Endothelial cell of umbilical vein (primary cell): ENCODE measurements at regions not wholly inside any gene's neighbourhood (a gene's known extent, or its start where the extent isn't known, plus 50 kb on each side); places are given as distances from the start of the nearest gene placed in this dataset.

ENCODE experiments used
- BruUV-seq: library from RNA; stranded (reverse); fragments of 400-500 nt; replicated peaks from 2 replicates; lab custom pipeline; 2021; lab: Mats Ljungman, UMichigan
- CTCF ChIA-PET: fragments of 300-600, 350-600 bp; sonication (Branson Sonifier 250); formaldehyde crosslinking; loops from one replicate; lab custom pipeline; 2021; ENCODE audit warnings: antibody characterized with exemption, inconsistent platforms; lab: Charles Lee
- POLR2A ChIA-PET: fragments of 300-600, 350-600 bp; sonication (Branson Sonifier 250); formaldehyde crosslinking; loops from one replicate; lab custom pipeline; 2021; ENCODE audit warnings: antibody characterized with exemption, inconsistent platforms; lab: Charles Lee
- DNase-seq: peaks from one replicate; pipeline ENCODE4 v3.0.0-alpha.2; 2011; ENCODE audit warnings: low read depth, low spot score
- FAIRE-seq: peaks from 2 replicates; lab custom pipeline; 2011; peaks lifted over from hg19 to GRCh38; lab: Jason Lieb, UNC
- H2AFZ ChIP-seq: 2 replicates; pipeline ENCODE4 v1.6.0; 2012; ENCODE audit warnings: low read depth, low read length, control low read depth, inconsistent platforms
- H3K27ac ChIP-seq: 2 replicates; pipeline ENCODE4 v1.5.1; 2011; ENCODE audit warnings: low read depth, mild to moderate bottlenecking, control low read depth, low read length, moderate library complexity; ENCODE audit not compliant: insufficient read depth
- H3K27me3 ChIP-seq, 2 experiments: 2 replicates each; pipeline versions ENCODE4 v1.6.0 to v1.6.1; 2011; ENCODE audit warnings: low read length in 2 of 2, mixed read lengths in 1 of 2; ENCODE audit not compliant: control insufficient read depth in 2 of 2, insufficient read depth in 2 of 2
- H3K36me3 ChIP-seq, 2 experiments: 2 replicates in 1 of 2; 3 replicates in 1 of 2; pipeline ENCODE4 v1.5.1; 2011; ENCODE audit warnings: low read length in 2 of 2, mild to moderate bottlenecking in 1 of 2, moderate library complexity in 1 of 2; ENCODE audit not compliant: control insufficient read depth in 2 of 2, insufficient read depth in 2 of 2; ENCODE audit errors: extremely low read depth in 1 of 2
- H3K4me1 ChIP-seq: 3 replicates; pipeline ENCODE4 v1.5.1; 2011; ENCODE audit warnings: mild to moderate bottlenecking, low read length; ENCODE audit not compliant: control insufficient read depth, insufficient read depth; ENCODE audit errors: extremely low read depth
- H3K4me2 ChIP-seq: 2 replicates; pipeline ENCODE4 v1.6.1; 2011; ENCODE audit warnings: low read length, control low read depth, mixed read lengths; ENCODE audit not compliant: insufficient read depth
- H3K4me3 ChIP-seq, 3 experiments: fragments of 200-600 bp in 1 of 3; sonication (generic), shearing (Covaris generic) in 1 of 3; replicated peaks in 1 of 3; 2 replicates each; pipeline ENCODE4 v1.5.1; 2011 to 2016; ENCODE audit warnings: control low read depth in 3 of 3, low read length in 3 of 3, mild to moderate bottlenecking in 2 of 3, inconsistent platforms in 1 of 3, low read depth in 1 of 3, moderate library complexity in 1 of 3; ENCODE audit not compliant: insufficient read depth in 1 of 3
- H3K79me2 ChIP-seq: 2 replicates; pipeline ENCODE4 v1.6.0; 2012; ENCODE audit warnings: low read length, inconsistent platforms; ENCODE audit not compliant: control insufficient read depth, insufficient read depth
- H3K9ac ChIP-seq: replicated peaks from 2 replicates; pipeline ENCODE3; 2011; ENCODE audit warnings: low read length, control low read depth; ENCODE audit not compliant: insufficient read depth; ENCODE audit errors: extremely low read depth
- H3K9me1 ChIP-seq: replicated peaks from 3 replicates; pipeline ENCODE4 v1.6.0; 2011; ENCODE audit warnings: mild to moderate bottlenecking, low read length; ENCODE audit not compliant: control insufficient read depth, insufficient read depth; ENCODE audit errors: extremely low read depth
- H3K9me3 ChIP-seq: replicated peaks from 2 replicates; pipeline ENCODE4 v1.5.1; 2012; ENCODE audit warnings: low read length, inconsistent platforms; ENCODE audit not compliant: control insufficient read depth, insufficient read depth
- H4K20me1 ChIP-seq: replicated peaks from 2 replicates; pipeline ENCODE3; 2011; ENCODE audit warnings: mild to moderate bottlenecking, low read length; ENCODE audit not compliant: control insufficient read depth, insufficient read depth; ENCODE audit errors: extremely low read depth
- FOS ChIP-seq: IDR thresholded peaks from 2 replicates; pipeline ENCODE4 v1.6.1; 2011; ENCODE audit warnings: mild to moderate bottlenecking, low read length, moderate library complexity, borderline replicate concordance; ENCODE audit not compliant: insufficient read depth
- JUN ChIP-seq: IDR thresholded peaks from 2 replicates; pipeline ENCODE4 v1.6.1; 2011; ENCODE audit warnings: borderline replicate concordance, low read depth; ENCODE audit not compliant: insufficient read length, insufficient read depth
- MAX ChIP-seq: IDR thresholded peaks from 2 replicates; pipeline ENCODE4 v1.6.1; 2011; ENCODE audit not compliant: insufficient read depth, insufficient read length
- MYC ChIP-seq: IDR thresholded peaks from one replicate; pipeline ENCODE4 v1.6.1; 2011; ENCODE audit warnings: mild to moderate bottlenecking, low read depth, low read length
- dilution Hi-C: fragments of 300-500 bp; cut with MboI; formaldehyde crosslinking; loops from one replicate; pipeline ENCODE4 v1.15.0; 2019; ENCODE audit warnings: low sequenced_read_pairs; ENCODE audit not compliant: extremely low pct_ligation_motif_present
- intact Hi-C: fragments of 100-400 bp; cut with micrococcal nuclease; formaldehyde crosslinking; loops from one replicate; pipeline ENCODE4 v1.10.0; 2022

DNA sequence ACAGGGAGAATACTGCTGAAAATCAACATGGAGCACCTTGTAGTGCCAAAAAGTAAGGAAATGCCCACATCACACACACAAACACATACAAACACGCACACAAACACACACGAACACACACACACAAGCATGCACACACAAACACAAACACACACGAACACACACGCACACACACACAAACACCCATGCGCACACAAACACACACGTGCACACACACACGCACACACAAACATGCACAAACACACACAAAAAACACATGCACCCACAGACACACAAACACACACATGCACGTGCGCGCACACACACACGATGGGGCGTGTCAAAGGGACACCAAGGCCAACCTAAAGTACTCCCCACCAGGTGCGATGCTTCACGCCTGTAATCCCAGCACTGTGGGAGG, 61.7 kb upstream of the C14orf180 start:
- H3K4me2 ChIP-seq = no peak overlapping the region
- H3K9me3 ChIP-seq = no peaks in the 10 kb centered on the region
- H4K20me1 ChIP-seq = no peaks in the 10 kb centered on the region
- H3K4me3 ChIP-seq = no peak overlapping the region
- TF ChIP-seq FOS = no peak
- no peak for DNase-seq
- intact Hi-C loops = no loop called here
- CTCF ChIA-PET = no interaction called here
- BruUV-seq = no TSS peak
- H3K79me2 ChIP-seq = no peaks in the 10 kb centered on the region
- no peak overlapping the region for H2AFZ ChIP-seq
- H3K27me3 ChIP-seq = no peaks in the 10 kb centered on the region
- H3K9me1 ChIP-seq = no peaks in the 10 kb centered on the region
- H3K27ac ChIP-seq = no peak overlapping the region
- H3K9ac ChIP-seq = no peak overlapping the region
- H3K36me3 ChIP-seq = no peaks in the 10 kb centered on the region
- no peaks in the 10 kb centered on the region for H3K4me1 ChIP-seq
- dilution Hi-C loops = no loop called here
- POLR2A ChIA-PET = no interaction called here
- FAIRE-seq = no peak

DNA sequence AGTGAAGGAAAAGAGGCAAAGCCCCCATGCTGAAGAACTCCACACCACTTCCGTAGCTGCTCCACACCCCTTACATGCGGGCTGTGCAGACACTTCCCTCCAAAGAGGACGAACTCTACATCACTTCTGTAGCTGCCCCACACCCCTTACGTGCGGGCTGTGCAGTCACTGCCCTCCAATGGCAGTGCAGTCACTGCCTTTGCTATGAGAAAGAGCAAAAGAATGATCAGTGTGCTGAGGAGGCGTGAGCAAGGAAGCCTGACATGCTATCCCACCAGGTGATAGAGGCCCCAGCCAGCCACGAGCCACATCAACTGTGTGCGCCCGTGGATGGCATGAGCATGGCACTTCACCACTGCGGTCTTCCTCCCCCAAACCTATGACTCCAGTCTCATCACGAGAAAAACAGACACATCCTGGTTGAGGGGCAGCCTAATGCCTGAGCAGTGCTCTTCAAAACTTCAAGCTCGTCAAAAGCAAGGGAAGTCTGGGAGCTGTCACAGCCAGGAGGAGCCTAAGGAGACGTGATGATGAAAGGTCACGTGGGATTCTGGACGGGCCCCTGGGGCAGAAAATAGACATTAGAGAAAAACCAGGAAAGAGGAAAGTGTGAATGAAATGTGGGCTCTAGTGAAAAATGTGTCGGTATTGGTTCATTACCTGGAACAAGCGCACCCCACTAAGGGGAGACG, 60.8 kb upstream of the C14orf180 start:
- no TSS peak for BruUV-seq
- ChIA-PET POLR2A (no interaction called here), CTCF (no interaction called here)
- no peaks in the 10 kb centered on the region for H3K9me1 ChIP-seq
- H3K27ac ChIP-seq = no peak overlapping the region
- no peaks in the 10 kb centered on the region for H3K4me1 ChIP-seq
- no peak for DNase-seq
- H3K9me3 ChIP-seq = no peaks in the 10 kb centered on the region
- no peaks in the 10 kb centered on the region for H4K20me1 ChIP-seq
- intact Hi-C loops = no loop called here
- H3K79me2 ChIP-seq = no peaks in the 10 kb centered on the region
- H3K4me3 ChIP-seq = no peak overlapping the region
- H3K9ac ChIP-seq = no peak overlapping the region
- FAIRE-seq = no peak
- no peak overlapping the region for H2AFZ ChIP-seq
- no peak overlapping the region for H3K4me2 ChIP-seq
- no peak for TF ChIP-seq MYC
- no peak for TF ChIP-seq MAX
- no peak for TF ChIP-seq FOS
- TF ChIP-seq JUN = no peak
- H3K36me3 ChIP-seq = no peaks in the 10 kb centered on the region
- dilution Hi-C loops = no loop called here
- no peaks in the 10 kb centered on the region for H3K27me3 ChIP-seq
